Activated CD4-positive, alpha-beta T cell treated with anti-CD3 and anti-CD28 coated beads, Interleukin-2, Interleukin-6, amounts not matched to agents 100 ng/mL and 50 ng/mL, durations not matched to agents 16 hours and 8 hours (primary cell): ENCODE measurements at regions not wholly inside any gene's neighbourhood (a gene's known extent, or its start where the extent isn't known, plus 50 kb on each side); places are given as distances from the start of the nearest gene placed in this dataset.
A peak's percentile ranks its signal among the peaks of the same experiment; 100 is the strongest.

Experiments
- DNase-seq: peaks from one replicate; pipeline ENCODE4 v3.0.0-alpha.2; 2020

- no peak for DNase-seq
These were observed 291.5 kb downstream of the ZSWIM6 start for GRCh38 chr5:61623401-61624069.

GRCh38 chr5:61624553-61625136, 292.6 kb downstream of the ZSWIM6 start:
- no peak for DNase-seq

- DNase-seq, result no peak
These were observed 293.1 kb downstream of the ZSWIM6 start for GRCh38 chr5:61625137-61625561.

- DNase-seq, result peak; percentile 34
These were observed 293.9 kb downstream of the ZSWIM6 start for GRCh38 chr5:61625681-61626621.

- DNase-seq, result no peak
These were observed 294.7 kb downstream of the ZSWIM6 start for GRCh38 chr5:61626639-61627282.

- no peak for DNase-seq
These were observed 295.5 kb downstream of the ZSWIM6 start for GRCh38 chr5:61627531-61627930.

GRCh38 chr5:61630908-61631307, 298.9 kb downstream of the ZSWIM6 start:
- DNase-seq, result no peak

- no peak for DNase-seq
These were observed 299.4 kb downstream of the ZSWIM6 start for GRCh38 chr5:61631438-61631941.

GRCh38 chr5:61632064-61632463, 300.0 kb downstream of the ZSWIM6 start:
- no peak for DNase-seq

- DNase-seq, result no peak
These were observed 303.2 kb downstream of the ZSWIM6 start for GRCh38 chr5:61635271-61635670.

GRCh38 chr5:61637566-61637965, 305.5 kb downstream of the ZSWIM6 start:
- no peak for DNase-seq

GRCh38 chr5:61638476-61638875, 306.4 kb downstream of the ZSWIM6 start:
- DNase-seq, result no peak

- no peak for DNase-seq
These were observed 308.3 kb downstream of the ZSWIM6 start for GRCh38 chr5:61640179-61641021.

- no peak for DNase-seq
These were observed 309.9 kb downstream of the ZSWIM6 start for GRCh38 chr5:61641748-61642565.

- DNase-seq, result no peak
These were observed 315.6 kb downstream of the ZSWIM6 start for GRCh38 chr5:61647672-61648071.

- DNase-seq, result no peak
These were observed 317.2 kb downstream of the ZSWIM6 start for GRCh38 chr5:61649231-61649630.

GRCh38 chr5:61649971-61650370, 317.9 kb downstream of the ZSWIM6 start:
- DNase-seq, result no peak

- no peak for DNase-seq
These were observed 318.6 kb downstream of the ZSWIM6 start for GRCh38 chr5:61650661-61651060.

- DNase-seq, result no peak
These were observed 319.1 kb downstream of the ZSWIM6 start for GRCh38 chr5:61651195-61651594.

GRCh38 chr5:61652916-61653315, 320.9 kb downstream of the ZSWIM6 start:
- no peak for DNase-seq
